ENCODE measurements at regions not wholly inside any gene's neighbourhood (a gene's known extent, or its start where the extent isn't known, plus 50 kb on each side); places are given as distances from the start of the nearest gene placed in this dataset.
"Not testable (repeated sequence)": the region's sequence is repeated elsewhere in the genome, so short reads cannot be mapped to it uniquely, and the experiment has no call there.

DNA sequence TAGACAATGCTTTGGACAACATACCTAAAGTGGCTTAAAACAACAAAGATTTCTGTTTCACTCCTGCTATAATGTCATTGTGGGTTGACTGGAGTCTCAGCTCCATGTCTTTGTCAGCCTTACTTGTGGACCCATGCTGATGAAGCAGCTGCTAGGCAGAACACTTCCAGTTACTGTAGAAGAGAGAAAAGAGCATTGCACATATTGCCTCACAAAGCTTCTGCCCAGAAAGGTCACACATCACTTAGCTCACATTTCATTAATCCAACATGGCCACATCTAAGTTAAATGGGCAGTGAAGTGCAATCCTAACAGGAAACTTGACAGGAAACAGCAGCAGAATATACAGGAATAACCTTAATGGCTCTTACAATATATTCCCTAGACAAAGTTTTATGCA lies 480.5 kb upstream of the HTR1E start:
- no peak for DNase-seq (ENCODE audit: low read depth)
- H3K4me3 ChIP-seq (ENCODE audit: control insufficient read depth, low read depth, low read length) = no peak overlapping the region
- TF ChIP-seq, protein P1, sequence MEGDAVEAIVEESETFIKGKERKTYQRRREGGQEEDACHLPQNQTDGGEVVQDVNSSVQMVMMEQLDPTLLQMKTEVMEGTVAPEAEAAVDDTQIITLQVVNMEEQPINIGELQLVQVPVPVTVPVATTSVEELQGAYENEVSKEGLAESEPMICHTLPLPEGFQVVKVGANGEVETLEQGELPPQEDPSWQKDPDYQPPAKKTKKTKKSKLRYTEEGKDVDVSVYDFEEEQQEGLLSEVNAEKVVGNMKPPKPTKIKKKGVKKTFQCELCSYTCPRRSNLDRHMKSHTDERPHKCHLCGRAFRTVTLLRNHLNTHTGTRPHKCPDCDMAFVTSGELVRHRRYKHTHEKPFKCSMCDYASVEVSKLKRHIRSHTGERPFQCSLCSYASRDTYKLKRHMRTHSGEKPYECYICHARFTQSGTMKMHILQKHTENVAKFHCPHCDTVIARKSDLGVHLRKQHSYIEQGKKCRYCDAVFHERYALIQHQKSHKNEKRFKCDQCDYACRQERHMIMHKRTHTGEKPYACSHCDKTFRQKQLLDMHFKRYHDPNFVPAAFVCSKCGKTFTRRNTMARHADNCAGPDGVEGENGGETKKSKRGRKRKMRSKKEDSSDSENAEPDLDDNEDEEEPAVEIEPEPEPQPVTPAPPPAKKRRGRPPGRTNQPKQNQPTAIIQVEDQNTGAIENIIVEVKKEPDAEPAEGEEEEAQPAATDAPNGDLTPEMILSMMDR (IDR thresholded peaks at IDR 0.05; ENCODE audit: control insufficient read depth, insufficient read depth, low read depth, low read length, missing control alignments) = no peak

DNA sequence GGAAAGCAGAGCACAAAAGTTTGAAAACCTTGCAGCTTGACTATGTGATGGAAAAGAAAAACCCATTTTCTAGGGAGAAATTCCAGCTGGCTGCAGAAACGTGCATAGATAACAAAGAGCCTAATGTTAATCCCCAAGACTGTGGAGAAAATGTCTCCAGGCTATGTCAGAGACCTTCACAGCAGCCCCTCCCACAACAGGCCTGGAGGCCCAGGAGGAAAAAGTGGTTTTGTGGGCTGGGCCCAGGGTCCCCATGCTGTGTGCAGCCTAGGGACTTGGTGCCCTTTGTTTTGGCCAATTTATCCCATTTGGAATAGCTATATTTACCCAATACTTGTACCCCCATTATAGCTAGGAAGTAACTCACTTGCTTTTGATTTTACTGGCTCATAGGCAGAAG lies 484.1 kb upstream of the HTR1E start:
- DNase-seq (ENCODE audit: low read depth) = no peak
- no peak overlapping the region for H3K4me3 ChIP-seq (ENCODE audit: control insufficient read depth, low read depth, low read length)
- TF ChIP-seq, protein P1 (IDR thresholded peaks at IDR 0.05; ENCODE audit: control insufficient read depth, insufficient read depth, low read depth, low read length, missing control alignments) = no peak

DNA sequence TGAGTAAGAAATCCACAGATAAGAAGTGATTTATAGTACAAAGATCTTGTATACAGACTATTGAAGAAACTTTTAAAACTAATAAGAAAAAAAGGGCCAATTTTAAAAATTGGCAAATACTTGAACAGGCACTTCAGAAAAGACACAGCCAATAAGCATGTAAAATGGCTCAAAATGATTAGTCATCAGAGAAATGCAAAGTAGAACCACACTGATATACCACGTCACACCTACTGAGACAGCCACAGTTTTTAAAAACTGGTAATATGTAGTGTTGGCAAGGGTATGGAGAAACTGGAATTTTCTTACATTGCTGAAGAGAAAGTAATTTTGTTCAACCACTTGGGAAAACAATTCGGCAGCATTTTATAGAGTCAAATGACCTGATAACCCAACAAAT lies 488.9 kb upstream of the HTR1E start:
- no peak for DNase-seq (ENCODE audit: low read depth)
- TF ChIP-seq, protein P1 (IDR thresholded peaks at IDR 0.05; ENCODE audit: control insufficient read depth, insufficient read depth, low read depth, low read length, missing control alignments) = no peak
- no peak overlapping the region for H3K4me3 ChIP-seq (ENCODE audit: control insufficient read depth, low read depth, low read length)

DNA sequence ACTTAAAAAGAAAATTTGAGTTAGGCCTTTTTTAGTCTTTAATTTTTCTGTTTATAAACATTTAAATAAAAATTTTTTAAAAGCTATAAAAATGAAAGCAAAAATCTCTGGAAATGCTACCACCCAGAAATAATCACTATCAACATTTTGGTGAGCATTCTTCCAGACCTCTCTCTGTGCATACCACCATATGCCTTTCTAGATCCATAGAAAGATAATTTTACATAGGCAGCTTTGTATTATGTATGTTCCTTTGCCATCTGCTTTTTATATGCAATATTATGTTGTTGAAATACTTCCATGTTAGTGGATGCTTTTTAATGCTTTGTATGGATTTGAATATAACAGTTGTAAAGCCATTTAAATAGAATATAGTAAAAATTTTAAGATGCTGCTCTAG lies 496.7 kb upstream of the HTR1E start:
- TF ChIP-seq, protein P1 (IDR thresholded peaks at IDR 0.05; ENCODE audit: control insufficient read depth, insufficient read depth, low read depth, low read length, missing control alignments) = no peak
- no peak overlapping the region for H3K4me3 ChIP-seq (ENCODE audit: control insufficient read depth, low read depth, low read length)
- no peak for DNase-seq (ENCODE audit: low read depth)

DNA sequence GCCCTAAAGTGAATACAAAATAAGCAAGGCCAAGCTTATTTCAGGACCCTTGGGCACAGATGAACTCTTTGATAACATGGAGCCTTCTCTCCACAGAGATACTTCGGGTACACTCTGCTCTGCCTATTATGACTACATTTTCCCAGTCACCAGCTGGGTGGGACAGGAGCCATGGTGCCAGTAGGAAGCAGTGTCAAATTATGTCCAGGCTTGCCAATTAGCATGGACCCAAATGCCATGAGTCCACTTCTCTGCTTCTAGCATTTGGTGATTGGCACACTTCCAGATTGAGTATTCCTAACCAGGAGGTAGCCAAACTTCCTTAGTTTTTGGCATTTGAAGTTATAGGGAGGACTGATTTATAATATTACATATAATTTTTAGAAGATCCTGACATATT lies 513.8 kb upstream of the HTR1E start:
- TF ChIP-seq, protein P1 (IDR thresholded peaks at IDR 0.05; ENCODE audit: control insufficient read depth, insufficient read depth, low read depth, low read length, missing control alignments) = no peak
- DNase-seq (ENCODE audit: low read depth) = no peak
- no peak overlapping the region for H3K4me3 ChIP-seq (ENCODE audit: control insufficient read depth, low read depth, low read length)

DNA sequence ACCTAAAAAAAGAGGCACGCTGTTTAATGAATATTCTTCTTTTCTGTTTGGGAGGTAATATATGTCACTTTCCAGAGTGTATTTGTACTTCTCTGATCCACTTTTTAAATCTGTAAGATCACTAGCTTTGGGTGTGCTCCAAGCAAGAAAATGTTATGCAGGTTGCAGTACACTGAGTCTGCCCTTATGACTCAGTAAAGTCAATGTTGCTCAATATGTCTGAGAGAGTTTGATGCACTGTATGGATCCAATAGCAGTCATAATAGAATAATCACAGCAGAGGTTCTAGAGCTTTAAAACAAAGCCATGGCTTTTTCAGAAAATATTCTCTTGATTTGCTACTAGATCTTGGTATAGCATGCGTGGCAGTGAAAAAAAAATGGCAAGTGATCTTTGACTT lies 525.3 kb upstream of the HTR1E start:
- no peak overlapping the region for H3K4me3 ChIP-seq (ENCODE audit: control insufficient read depth, low read depth, low read length)
- no peak for DNase-seq (ENCODE audit: low read depth)
- TF ChIP-seq, protein P1 (IDR thresholded peaks at IDR 0.05; ENCODE audit: control insufficient read depth, insufficient read depth, low read depth, low read length, missing control alignments) = no peak

DNA sequence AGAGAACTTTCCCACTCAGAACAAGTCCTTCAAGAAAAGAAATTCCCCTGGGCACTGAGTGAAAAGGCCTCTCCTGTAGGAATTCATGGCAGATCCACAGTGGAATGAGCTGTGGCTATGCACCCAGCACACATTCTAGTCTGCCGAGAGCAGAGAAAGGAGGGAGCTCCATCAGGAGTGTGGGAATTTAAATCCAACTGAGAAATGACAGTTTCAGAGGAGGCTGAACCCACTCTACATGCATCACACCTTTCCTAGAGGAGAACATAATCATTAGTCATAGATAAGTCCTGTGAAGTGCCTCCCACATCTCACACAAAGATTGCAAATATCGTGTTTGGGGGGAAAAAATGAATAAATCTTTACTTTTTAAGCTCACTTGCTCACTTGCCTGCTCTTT lies 530.2 kb upstream of the HTR1E start:
- no peak overlapping the region for H3K4me3 ChIP-seq (ENCODE audit: control insufficient read depth, low read depth, low read length)
- TF ChIP-seq, protein P1 (IDR thresholded peaks at IDR 0.05; ENCODE audit: control insufficient read depth, insufficient read depth, low read depth, low read length, missing control alignments) = no peak
- DNase-seq (ENCODE audit: low read depth) = no peak

DNA sequence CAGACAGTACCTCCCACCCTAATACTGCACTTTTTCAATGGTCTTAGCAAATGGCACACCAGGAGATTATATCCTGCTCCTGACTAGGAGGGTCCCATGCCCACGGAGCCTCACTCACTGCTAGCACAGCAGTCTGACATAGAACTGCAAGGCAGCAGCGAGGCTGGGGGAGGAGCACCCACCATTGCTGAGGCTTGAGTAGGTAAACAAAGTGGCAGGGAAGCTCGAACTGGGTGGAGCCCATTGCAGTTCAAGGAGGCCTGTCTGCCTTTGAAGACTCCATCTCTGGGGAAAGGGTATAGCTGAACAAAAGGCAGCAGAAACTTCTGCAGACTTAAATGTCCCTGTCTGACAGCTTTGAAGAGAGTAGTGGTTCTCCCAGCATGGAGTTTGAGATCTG lies 544.5 kb upstream of the HTR1E start:
- not testable (repeated sequence) for DNase-seq (ENCODE audit: low read depth); H3K4me3 ChIP-seq (ENCODE audit: control insufficient read depth, low read depth, low read length)

Measured in AG09309 (cell line).